Activated T-cell treated with anti-CD3 and anti-CD28 coated beads, Interleukin-2, amount 50 U/mL, for 4 hours (primary cell): ENCODE measurements at regions not wholly inside any gene's neighbourhood (a gene's known extent, or its start where the extent isn't known, plus 50 kb on each side); places are given as distances from the start of the nearest gene placed in this dataset.

Experiments used
- ATAC-seq, 2 donors: fragments of 200-7000 bp; cut with Tn5 transposase; one replicate each; pipeline ENCODE4 v1.10.0; 2021
- DNase-seq: peaks from one replicate; pipeline ENCODE4 v3.0.0-alpha.2; 2020
- H3K27me3 Mint-ChIP-seq: one replicate; pipeline ENCODE4 v1.8.0; 2021; ENCODE audit warnings: low read depth, mixed read lengths
- H3K36me3 Mint-ChIP-seq: one replicate; pipeline ENCODE4 v1.8.0; 2022; ENCODE audit warnings: mixed read lengths; ENCODE audit not compliant: insufficient read depth
- H3K4me1 Mint-ChIP-seq: one replicate; pipeline ENCODE4 v1.8.0; 2021; ENCODE audit warnings: low read depth, mixed read lengths
- H3K4me3 Mint-ChIP-seq: one replicate; pipeline ENCODE4 v1.8.0; 2021; ENCODE audit warnings: mild to moderate bottlenecking, moderate library complexity, mixed read lengths
- H3K9me3 Mint-ChIP-seq: one replicate; pipeline ENCODE4 v1.8.0; 2021; ENCODE audit warnings: mixed read lengths

DNA sequence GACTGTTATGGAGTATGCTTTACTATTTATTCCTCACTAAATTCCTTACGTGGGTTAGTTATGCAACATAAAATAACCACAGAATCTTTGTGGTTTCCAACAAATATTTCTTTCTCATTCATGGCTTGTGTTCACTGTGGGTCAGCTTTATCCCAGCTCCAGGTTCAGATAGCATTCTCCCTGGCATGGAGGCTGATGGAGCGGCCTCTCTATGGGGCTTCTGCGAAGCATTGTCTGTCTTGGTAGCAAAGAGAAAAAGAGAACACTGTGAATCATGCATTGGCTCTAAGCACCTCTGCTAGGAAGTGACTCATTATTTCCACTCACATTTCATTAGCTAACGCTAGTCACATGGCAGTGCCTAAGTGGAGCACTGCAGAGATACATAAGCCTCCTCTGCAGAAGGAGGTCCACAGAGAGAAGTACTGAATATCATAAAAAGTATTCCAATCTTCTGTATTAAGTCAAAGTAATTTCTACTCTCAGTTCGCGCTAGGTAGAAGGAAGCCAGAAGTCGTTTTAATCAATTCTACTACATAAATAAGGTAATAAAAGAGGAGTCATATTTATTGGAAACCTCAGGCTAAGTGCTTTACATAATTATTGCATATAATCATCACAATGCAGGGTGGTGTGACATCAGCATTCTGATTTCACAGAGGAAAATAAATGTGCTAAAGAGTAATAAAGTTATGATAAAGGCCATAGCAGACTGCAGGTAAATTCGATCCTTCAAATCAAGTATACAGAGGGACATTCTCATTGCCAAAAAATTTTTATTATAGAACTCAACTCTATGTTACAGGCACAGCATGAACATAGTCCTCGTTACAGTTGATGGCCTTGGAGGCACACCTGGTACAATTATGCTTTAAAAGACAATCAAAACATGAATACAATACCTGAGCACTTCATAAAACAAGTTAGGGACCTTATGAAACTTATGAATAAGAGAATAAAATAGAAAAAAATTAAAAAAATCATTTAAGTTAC is 531.1 kb downstream of the CETN3 start:
- Mint-ChIP-seq H3K27me3 (no peaks in the 10 kb centered on the region), H3K4me3 (no peak overlapping the region), H3K4me1 (no peaks in the 10 kb centered on the region), H3K36me3 (no peaks in the 10 kb centered on the region), H3K9me3 (peaks cover 5% of the 10 kb centered on the region)
- DNase-seq (no peak), ATAC-seq (no peak)

DNA sequence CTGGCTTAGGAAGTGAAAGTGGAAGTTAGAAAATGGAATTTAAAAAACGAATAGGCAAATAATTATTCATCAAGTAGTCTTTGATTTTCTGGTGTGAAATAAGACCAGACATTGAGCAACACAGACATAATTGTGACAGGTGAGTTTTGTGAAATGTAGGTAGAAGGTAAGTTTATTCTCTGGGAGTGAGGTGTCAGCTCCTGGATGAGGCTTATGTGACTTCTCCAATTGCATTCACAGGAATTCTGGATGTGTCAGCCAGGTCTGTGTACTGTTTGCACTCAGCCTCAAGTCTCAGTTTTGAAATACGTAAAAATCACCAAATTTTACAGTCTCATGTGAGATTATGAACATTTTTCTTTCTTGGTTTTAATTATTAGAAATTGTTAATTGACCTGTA is 537.6 kb downstream of the CETN3 start:
- H3K27me3 Mint-ChIP-seq = no peaks in the 10 kb centered on the region
- ATAC-seq = no peak
- H3K9me3 Mint-ChIP-seq = no peaks in the 10 kb centered on the region
- H3K36me3 Mint-ChIP-seq = no peaks in the 10 kb centered on the region
- no peak overlapping the region for H3K4me3 Mint-ChIP-seq
- no peak for DNase-seq
- no peaks in the 10 kb centered on the region for H3K4me1 Mint-ChIP-seq

DNA sequence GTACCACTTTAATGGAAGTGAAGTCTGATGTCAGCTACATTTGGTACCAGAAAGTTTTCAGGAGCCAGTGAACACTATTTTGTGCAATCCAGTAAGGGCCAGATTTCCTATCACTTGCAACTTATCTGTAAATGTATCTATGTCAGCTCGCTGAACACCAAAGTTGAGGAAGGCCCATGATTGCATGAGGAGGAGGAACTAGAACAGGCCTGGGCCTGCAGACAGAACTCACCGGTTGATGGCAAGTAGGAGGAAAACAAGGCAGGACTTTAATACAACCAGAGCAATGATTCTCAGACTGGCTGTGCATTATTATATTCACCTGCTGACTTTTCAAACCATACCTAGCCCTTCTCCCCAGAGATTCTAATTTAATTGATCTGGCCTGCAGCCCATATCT is 540.2 kb downstream of the CETN3 start:
- DNase-seq = no peak
- no peaks in the 10 kb centered on the region for H3K4me1 Mint-ChIP-seq
- H3K27me3 Mint-ChIP-seq = no peaks in the 10 kb centered on the region
- H3K9me3 Mint-ChIP-seq = no peaks in the 10 kb centered on the region
- no peak overlapping the region for H3K4me3 Mint-ChIP-seq
- no peaks in the 10 kb centered on the region for H3K36me3 Mint-ChIP-seq
- no peak for ATAC-seq

DNA sequence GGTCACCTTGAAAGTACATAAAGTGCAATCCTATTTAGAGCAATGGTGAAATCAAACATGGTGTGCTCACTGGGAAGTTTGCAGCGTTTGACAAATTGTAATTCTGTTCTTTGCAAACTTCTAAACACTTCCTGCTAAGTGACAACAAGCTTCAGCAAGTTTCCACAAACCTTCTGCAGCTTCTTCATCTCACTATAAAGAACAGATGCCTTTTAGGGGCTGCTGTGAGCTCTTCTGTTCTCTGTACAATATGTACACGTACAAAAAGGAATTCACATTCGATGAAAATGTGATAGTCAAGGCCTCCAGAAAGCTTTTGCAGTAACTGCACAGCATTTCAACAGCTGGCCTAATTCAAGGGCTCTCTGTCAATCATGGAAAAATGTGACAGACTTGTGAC is 543.1 kb downstream of the CETN3 start:
- H3K4me3 Mint-ChIP-seq = no peak overlapping the region
- ATAC-seq (no peak), DNase-seq (no peak)
- no peaks in the 10 kb centered on the region for H3K9me3 Mint-ChIP-seq
- H3K4me1 Mint-ChIP-seq = no peaks in the 10 kb centered on the region
- H3K36me3 Mint-ChIP-seq = no peaks in the 10 kb centered on the region
- no peaks in the 10 kb centered on the region for H3K27me3 Mint-ChIP-seq

DNA sequence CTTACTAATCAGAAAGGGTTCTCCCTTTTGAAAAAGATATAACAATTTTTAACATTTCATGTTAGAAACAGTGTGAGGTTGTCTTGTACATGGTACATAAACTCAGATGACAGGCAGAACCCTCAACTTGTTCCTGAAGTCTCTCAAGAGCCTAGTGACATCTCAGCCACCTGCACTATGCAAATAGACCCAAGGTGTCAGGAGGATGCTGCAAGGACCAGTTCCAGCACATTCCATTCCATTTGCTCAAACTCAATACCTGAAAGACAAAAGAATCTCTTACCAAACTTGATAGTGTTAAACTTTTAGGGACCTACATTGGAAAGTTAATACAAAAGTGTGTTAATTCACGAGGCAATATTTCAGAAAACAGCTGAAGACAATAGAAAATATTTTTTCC is 544.6 kb downstream of the CETN3 start:
- Mint-ChIP-seq H3K4me3 (no peak overlapping the region), H3K36me3 (no peaks in the 10 kb centered on the region), H3K27me3 (no peaks in the 10 kb centered on the region), H3K9me3 (peaks cover 1% of the 10 kb centered on the region), H3K4me1 (no peaks in the 10 kb centered on the region)
- no peak for ATAC-seq
- no peak for DNase-seq

DNA sequence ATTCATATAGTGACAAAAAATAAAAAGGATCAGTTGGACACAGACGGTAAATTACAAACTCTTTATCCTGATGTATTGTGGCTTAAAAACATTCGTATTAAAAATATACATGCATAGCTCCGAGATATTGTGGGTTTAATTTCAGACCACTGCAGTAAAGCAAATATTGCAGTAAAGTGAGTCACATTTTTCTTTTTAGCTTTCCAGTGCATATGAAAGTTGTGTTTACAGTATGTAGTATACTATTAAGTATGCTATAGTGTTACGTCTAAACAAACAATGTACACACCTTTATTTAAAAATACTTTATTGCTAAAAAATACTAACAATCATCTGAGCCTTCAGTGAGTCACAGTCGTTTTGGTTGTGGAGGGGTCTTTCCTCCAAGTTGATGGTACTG is 551.8 kb downstream of the CETN3 start:
- peaks cover 10% of the 10 kb centered on the region for H3K9me3 Mint-ChIP-seq
- no peak overlapping the region for H3K4me3 Mint-ChIP-seq
- no peaks in the 10 kb centered on the region for H3K4me1 Mint-ChIP-seq
- no peaks in the 10 kb centered on the region for H3K36me3 Mint-ChIP-seq
- ATAC-seq = no peak
- no peak for DNase-seq
- no peaks in the 10 kb centered on the region for H3K27me3 Mint-ChIP-seq

DNA sequence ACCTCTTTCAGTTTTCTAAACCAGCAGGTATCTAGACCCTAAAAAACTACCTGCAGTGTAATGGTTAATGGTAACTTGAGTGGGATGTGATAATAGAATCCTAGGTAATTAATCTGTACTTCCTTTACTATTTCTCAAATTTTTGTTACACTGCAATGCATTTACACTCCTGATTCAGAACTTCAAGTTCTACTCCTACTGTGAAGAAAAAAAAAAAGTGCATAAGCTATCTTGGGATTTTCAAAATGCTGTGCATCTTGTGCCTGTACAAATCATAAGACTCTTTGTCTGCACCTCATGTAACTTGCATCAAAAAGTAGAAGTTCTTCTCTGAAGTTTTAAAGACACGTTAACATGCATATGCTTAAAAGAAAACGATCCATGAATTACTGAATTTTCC is 554.1 kb downstream of the CETN3 start:
- no peaks in the 10 kb centered on the region for H3K27me3 Mint-ChIP-seq
- H3K36me3 Mint-ChIP-seq = no peaks in the 10 kb centered on the region
- H3K4me3 Mint-ChIP-seq = no peak overlapping the region
- DNase-seq (no peak), ATAC-seq (no peak)
- no peaks in the 10 kb centered on the region for H3K4me1 Mint-ChIP-seq
- peaks cover 10% of the 10 kb centered on the region for H3K9me3 Mint-ChIP-seq

DNA sequence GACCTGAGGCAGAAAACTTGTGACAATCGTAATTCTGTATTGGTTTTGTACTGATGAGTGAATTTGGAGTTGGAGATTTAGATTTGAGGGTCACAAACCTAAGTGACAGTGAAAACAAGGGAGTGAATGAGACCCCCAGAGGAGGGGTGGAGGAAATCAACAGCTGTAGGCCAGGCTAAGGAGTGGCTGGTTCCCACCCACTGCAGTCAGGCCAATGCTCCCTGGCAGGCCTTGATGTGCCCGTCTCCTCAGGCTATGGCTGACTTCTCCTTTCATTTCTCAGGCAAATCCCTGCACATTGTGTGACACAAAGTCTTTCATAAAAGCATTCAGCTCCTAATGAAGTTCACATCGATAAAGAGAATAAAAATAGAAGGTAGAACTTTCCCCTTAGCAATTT is 557.6 kb downstream of the CETN3 start:
- DNase-seq (no peak), ATAC-seq (no peak)
- H3K4me3 Mint-ChIP-seq = no peak overlapping the region
- H3K9me3 Mint-ChIP-seq = no peaks in the 10 kb centered on the region
- no peaks in the 10 kb centered on the region for H3K36me3 Mint-ChIP-seq
- H3K27me3 Mint-ChIP-seq = no peaks in the 10 kb centered on the region
- H3K4me1 Mint-ChIP-seq = no peaks in the 10 kb centered on the region

DNA sequence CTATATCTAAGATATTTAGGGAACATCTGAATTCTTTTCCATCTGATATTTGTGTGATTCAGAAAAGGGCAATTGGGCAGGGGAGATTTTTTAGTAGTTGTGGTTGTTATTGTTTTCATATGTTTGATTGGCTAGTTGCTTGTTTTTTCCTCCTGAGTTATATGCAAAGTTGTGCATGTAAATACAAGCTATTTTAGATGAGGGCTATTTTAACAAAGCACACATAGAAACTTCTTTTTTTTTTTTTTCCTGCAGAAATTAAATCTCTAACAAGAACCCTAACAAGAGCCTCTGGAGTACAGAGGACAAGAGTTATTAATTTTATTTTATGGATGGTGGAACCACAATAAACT is 559.1 kb downstream of the CETN3 start:
- Mint-ChIP-seq H3K4me1 (no peaks in the 10 kb centered on the region), H3K4me3 (no peak overlapping the region), H3K36me3 (no peaks in the 10 kb centered on the region), H3K27me3 (no peaks in the 10 kb centered on the region), H3K9me3 (no peaks in the 10 kb centered on the region)
- ATAC-seq = no peak
- no peak for DNase-seq

DNA sequence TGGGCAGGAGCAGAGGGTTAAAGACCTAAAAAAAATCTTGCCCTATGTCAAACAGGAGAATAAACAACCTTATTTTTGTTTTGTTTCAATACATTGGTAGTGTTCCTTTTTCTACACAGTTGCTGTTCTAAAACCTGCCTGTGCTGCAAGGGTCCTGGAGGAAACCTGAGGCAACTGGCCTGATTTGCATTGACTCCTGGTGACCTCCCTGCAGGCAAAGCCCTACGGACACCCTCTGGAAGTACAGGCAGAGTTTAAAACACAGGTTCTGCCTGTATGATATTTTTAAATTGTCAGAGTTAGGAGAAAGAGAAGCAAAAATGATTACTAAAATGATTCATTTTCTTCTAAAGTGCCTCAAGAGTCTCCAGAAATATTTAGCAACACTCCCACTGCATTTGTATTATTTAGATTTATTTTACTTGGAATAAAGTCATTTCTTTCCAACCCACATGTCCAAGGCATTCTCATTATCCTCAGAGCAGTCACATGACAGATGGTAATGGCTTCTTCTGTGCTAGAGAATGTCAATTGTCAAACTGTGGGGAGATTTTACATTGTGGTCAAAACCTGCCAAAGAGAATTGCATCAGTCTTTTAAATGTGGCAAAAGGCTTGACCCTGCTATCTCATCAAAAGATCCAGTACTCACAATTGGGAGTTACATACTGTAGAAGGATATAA is 559.6 kb downstream of the CETN3 start:
- no peaks in the 10 kb centered on the region for H3K4me1 Mint-ChIP-seq
- H3K4me3 Mint-ChIP-seq = no peak overlapping the region
- H3K36me3 Mint-ChIP-seq = no peaks in the 10 kb centered on the region
- H3K27me3 Mint-ChIP-seq = no peaks in the 10 kb centered on the region
- ATAC-seq (no peak), DNase-seq (no peak)
- no peaks in the 10 kb centered on the region for H3K9me3 Mint-ChIP-seq

DNA sequence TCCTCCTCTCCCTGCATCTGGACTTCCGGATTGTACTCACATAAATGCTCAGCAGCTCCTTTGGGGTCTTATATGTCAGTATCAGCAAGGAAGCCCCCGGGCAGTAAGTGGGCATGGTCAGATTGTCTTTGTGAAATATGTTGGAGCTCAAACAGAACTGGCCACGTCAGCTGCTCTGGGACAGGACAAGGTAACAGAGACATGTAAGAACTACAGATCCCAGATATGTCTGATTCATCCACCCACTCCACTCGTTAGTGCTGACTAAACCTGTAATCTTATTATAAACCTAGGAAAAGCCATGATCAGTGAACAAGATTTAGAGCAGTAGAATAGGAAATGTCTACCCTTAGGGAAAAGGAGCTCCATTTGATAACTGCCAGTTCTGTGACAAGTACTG is 561.8 kb downstream of the CETN3 start:
- no peak for DNase-seq
- Mint-ChIP-seq H3K9me3 (no peaks in the 10 kb centered on the region), H3K4me1 (no peaks in the 10 kb centered on the region), H3K27me3 (no peaks in the 10 kb centered on the region), H3K4me3 (no peak overlapping the region), H3K36me3 (no peaks in the 10 kb centered on the region)
- ATAC-seq = no peak

DNA sequence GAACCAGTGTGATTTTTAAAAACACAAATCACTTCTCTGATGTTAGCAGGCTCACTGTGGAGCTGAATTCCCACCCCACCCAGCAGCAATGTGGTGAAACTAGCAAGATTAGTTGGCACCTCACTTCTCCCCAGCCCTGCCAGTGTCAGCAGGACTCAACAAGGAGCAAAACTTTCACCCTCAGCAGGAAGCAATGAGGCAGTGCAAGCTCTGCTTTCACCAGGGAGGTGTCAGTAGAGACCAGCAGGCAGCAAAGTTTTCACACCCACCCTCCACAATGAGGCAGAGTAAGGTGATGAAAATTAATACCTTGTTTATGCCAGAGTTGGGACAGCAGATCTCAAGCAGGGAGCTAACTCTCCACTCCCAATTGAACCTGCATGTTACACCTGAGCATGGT is 565.0 kb downstream of the CETN3 start:
- no peak for DNase-seq
- Mint-ChIP-seq H3K9me3 (no peaks in the 10 kb centered on the region), H3K4me3 (no peak overlapping the region), H3K36me3 (no peaks in the 10 kb centered on the region), H3K4me1 (no peaks in the 10 kb centered on the region), H3K27me3 (no peaks in the 10 kb centered on the region)
- ATAC-seq = no peak

DNA sequence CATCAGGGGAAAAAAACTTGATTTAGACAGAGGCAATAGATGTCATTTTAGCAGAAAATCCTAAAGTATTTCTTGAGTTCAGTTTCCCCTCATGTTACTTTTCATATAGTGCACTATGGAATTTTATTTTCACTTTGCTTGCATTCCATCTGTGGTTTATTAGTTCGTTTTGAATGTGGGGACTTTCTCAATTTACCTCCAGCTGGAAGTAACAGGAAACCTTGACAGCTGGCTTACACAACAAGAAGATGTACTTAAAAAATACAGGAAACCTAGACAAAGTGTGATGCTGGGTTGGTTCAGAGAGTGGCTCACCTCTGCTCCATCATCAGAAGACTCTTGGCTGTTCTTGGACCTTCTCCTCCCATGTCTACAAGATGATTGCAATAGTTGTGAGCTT is 567.0 kb downstream of the CETN3 start:
- Mint-ChIP-seq H3K4me3 (no peak overlapping the region), H3K4me1 (no peaks in the 10 kb centered on the region), H3K27me3 (no peaks in the 10 kb centered on the region), H3K36me3 (no peaks in the 10 kb centered on the region), H3K9me3 (no peaks in the 10 kb centered on the region)
- ATAC-seq (no peak), DNase-seq (no peak)

DNA sequence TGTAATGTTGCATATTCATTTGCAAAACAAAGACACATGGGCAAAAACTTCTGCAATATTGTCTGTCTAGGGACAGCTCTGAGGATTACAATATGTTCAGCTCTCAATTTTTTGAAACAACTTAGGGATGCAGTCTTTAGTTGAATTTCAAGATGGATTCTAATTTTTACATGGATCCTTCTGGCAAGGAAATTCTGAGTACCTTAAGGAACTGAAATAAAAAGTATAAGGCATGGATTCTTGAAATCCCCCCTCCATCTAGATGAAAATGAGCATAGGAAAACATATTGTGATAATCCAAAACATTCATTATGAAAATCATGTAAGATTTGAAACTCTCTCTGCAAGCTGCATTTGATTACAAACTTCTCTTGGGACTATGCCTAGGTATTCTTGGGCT is 568.6 kb downstream of the CETN3 start:
- Mint-ChIP-seq H3K4me1 (no peaks in the 10 kb centered on the region), H3K27me3 (no peaks in the 10 kb centered on the region), H3K9me3 (no peaks in the 10 kb centered on the region), H3K36me3 (no peaks in the 10 kb centered on the region), H3K4me3 (no peak overlapping the region)
- ATAC-seq (no peak), DNase-seq (no peak)

DNA sequence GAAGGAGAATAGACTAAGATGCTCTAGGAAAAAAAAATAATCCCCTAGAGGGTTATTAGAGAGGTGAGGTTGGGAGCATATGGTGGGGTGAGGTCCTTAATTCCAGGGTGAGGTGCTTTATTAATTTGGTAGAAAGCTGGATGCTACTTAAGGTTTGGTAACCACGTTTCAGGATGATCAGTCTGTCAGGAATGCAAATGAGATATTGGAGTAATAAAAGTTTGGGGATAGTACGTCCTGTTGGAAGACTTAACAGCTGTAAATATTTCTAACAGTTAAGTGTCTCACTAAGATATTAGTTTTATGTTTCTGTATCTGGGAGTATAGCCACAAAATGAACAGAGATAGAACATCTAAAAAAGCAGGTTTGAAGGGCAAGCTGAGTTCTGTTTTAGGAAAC is 578.9 kb downstream of the CETN3 start:
- DNase-seq (no peak), ATAC-seq (no peak)
- no peak overlapping the region for H3K4me3 Mint-ChIP-seq
- no peaks in the 10 kb centered on the region for H3K27me3 Mint-ChIP-seq
- H3K36me3 Mint-ChIP-seq = no peaks in the 10 kb centered on the region
- H3K9me3 Mint-ChIP-seq = no peaks in the 10 kb centered on the region
- H3K4me1 Mint-ChIP-seq = no peaks in the 10 kb centered on the region
